M059J (cell line): ENCODE measurements at regions not wholly inside any gene's neighbourhood (a gene's known extent, or its start where the extent isn't known, plus 50 kb on each side); places are given as distances from the start of the nearest gene placed in this dataset.
"Not testable (repeated sequence)": the region's sequence is repeated elsewhere in the genome, so short reads cannot be mapped to it uniquely, and the experiment has no call there.

Experiments used
- DNase-seq: peaks from one replicate; pipeline ENCODE4 v3.0.0-alpha.2; 2012; ENCODE audit warnings: low read depth

DNA sequence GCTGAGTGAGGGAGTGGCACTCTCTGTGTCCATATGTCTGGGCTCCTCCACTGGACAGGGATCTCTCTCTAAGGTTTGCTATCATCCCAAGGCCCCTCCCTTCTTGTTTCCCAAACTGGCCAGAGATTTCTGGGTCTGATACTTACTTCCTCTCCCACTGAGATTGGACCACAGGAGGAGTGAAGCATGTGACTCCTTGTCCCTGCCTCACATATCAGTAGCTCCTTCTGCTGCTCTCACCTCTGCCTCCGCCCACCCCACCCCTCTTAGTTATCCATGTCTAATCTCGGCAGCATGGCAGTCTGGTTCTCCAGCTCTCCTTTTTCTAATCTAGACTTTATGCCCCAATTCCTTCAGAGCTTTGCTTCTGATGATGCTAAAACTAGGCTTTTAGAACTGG lies 223.1 kb downstream of the RPLP1 start:
- no peak for DNase-seq

DNA sequence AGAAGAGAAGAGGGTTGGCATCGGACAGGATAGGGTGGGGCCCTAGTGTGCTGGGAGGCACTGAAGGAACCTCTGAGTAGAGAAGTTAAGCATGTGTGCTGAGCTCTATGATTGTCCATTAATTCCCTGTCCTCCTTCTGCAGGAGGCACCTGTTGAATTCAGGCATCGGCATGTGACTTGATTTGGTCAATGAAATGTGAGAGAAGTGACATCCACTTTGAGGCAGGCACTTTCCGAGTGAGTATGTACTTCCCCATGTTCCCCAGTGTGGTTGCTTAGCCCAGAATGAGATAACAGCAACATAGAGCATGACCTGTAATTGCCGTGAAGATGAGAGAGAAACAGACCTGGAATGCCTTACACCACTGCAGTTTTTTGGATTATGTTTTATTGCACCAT lies 224.8 kb downstream of the RPLP1 start:
- DNase-seq: no peak

DNA sequence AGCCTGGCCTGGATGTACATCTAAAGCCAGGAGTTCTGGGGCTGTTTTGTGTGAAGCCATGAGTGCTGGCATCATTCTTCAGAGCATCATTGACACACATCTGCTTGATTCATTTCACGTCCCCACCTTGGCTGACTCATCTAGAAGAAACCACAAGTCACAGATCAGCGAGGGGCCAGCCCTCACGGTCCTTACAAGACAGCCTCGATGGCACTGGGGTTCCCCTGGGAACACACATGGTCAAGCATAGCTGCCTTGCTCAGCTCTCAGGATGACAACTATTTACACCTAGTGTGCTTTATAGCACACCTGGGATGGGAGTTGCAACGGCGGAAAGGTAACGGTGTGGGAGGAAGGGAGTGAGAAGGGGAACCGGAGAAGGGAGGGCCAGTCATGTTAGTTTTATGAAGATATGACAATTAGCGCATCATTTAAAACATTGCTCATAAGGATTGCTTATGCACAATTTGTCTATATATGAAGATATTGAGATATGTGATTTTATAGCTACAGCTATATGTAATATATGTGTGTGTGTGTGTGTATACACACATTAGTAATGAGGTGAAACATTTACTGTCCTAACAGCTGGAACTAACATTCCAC lies 227.1 kb downstream of the RPLP1 start:
- no peak for DNase-seq

DNA sequence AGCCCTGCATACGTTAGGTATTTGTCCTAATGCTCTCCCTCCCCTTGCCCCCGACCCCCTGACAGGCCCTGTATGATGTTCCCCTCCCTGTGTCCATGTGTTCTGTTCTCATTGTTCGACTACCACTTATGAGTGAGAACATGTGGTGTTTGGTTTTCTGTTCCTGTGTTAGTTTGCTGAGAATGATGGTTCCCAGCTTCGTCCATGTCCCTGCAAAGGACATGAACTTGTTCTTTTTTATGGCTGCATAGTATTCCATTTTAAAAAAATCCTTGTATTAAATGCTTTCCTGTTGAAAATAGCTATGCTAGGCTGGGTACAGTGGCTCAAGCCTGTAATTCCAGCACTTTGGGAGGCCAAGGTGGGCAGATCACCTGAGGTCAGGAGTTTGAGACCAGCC lies 232.2 kb downstream of the RPLP1 start:
- DNase-seq: not testable (repeated sequence)

DNA sequence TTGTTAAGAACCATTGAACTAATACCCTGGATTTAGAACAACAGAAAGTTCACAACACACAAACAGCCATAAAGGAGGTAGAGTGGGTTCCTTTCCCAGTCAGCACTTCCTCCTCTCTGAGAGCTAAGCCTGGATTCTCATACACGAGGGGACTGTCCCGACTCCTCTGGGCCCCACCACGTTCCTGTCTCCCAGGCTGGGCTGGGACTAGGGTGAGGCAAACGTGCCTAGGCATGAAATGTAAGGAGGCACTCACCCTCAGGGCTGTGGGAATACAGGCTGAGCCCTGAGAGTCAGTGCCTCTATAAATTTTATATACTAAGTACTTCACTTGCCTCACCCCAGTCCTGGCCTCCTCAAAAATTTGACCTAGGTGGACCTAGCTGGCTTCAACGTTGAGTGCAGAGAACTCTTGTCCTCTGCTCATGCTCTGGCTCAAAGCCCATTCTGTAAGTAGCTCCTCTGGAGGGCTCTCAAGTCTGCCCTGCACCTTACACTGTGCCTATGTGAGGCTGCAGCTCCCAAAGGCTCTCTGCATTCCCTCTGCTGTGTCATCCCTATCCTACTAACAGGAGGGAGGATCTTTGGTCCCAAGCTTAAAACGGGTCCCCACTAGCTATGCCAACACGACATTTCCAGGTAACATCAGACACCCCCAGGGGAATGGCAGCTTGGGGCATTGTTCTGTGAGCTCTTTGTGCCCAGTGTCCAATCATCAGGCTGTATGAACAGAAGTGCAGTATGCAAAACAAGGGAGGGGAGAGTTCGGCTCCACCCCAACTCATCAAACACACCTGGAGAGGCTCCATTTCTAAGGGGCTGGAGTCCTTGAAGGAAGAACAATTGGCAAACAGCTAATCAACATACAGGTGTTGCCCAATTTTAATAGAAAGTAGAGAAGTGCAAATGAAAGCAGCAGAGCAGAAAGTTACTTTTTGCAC lies 233.2 kb downstream of the RPLP1 start:
- no peak for DNase-seq

DNA sequence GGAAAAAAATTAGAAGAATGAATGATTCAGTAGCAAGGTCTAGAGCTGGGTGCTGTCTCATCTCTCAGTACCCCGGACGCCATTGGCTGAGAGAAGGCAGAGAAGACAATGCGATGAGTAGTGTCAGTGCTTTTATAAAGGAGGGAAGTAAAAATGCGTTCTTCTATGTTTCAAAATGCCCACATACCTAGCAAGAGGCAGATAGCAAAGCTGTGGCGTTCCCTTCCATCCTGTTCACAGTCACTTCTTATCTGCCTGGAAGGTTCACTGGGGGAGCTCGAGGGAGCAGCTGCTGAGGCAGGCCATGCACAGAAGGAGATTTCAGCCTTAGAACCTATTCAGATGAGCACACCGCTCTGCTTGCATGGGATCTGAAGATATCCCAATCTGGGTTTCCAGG lies 234.0 kb downstream of the RPLP1 start:
- DNase-seq: no peak

DNA sequence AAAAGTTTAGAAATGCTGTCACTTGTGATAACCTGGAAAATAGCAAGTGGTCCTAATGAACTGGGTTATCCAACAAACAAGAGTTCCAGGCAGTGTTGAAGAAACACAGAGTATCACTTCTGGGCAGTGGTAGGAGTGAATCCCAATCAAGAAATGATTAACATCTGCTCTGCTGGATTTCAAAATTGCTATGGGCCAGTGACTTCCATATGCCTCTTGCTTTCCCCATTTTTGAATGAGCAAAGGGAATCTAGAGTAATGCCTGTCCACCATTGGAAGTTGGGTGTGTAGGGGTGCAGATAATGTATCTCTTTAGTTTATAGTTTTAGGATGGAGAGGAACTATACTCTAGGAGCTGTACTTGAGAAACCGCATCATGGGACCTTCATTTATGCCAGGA lies 236.5 kb downstream of the RPLP1 start:
- no peak for DNase-seq

DNA sequence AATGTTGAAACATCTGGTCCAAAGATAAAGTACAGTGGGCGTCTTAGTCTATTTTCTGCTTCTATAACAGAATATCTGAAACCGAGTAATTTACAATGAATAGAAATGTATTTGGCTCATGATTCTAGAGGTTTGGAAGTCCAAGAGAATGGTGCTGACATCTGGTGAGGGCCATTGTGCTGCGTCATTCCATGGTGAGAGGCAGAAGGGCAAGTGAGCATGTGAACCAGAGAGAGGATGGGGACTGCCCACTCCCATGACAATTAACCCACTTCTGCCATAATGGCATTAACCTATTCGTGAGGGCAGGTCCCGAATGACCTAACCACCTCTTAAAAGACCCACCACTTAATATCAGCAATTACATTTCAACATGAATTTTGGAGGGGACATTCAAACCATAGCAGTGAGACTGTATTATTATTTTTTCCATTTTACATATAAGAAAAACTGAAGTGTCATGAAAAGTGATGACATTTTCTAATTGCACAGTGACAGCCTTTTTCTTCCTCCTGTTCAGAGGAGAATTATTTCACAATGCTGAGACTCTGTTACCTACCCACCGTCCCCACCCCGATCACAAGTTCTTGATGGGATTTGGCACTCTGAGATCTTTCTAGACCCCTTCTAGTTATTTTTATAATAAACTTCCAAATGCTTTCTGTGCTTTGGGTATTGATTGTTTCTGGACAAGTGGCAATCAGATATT lies 238.8 kb downstream of the RPLP1 start:
- DNase-seq: no peak

DNA sequence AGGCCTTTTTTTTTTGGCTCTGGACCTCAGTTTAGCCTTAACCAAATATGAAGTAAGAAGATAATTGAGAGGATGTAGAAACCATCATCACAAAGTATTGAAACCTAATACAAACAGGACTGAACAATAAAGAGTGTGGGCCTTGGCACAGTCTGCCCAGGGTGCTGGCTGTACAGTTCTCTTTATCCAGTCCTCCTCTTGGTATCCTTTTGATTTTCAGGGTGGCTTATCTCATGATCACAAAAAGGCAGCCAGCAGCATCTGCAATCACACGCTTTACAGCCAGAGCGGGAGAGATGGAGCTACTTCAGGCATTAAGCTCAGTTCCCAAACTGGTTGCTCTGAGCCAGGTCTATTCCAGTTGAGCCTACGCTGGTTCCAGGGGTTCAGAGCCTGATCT lies 239.7 kb downstream of the RPLP1 start:
- DNase-seq: no peak

DNA sequence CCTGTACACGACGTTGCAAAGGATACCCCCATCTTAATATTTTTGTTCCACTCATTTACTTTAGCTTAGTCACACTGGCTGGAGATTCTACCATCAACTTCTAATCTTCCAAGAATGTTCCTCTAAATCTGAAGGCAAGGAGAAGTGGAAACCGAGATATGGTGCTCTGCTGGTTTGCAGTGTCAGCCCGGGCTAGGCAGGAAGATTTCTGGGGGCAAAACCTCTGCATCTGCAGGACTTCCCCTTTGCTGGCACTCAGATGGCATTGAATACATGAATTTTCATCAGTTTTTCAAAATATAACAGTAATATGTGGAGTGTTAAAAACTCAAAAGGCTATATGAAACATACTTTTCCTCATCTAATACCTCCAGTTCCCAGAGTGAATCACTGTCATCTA lies 240.4 kb downstream of the RPLP1 start:
- DNase-seq: no peak

DNA sequence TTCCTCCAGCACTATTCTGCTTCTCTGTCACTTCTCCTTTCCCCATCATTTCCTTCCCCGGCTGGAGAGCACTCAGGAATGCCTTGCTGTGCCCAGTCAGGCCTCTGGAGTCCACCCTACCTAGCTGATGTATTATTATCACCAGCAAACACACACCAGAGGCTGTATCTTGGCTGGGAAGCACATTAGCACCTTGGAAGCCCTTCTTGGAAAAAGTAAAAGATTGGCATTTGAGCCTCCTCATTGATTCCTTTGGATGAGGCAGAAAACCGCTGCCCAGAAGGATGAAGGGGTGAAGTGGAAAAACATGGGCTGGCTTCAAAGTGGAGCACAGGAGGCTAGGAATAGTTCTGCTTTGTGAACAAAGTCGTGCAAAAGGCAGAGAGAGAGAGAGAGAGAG lies 244.3 kb downstream of the RPLP1 start:
- DNase-seq: no peak

DNA sequence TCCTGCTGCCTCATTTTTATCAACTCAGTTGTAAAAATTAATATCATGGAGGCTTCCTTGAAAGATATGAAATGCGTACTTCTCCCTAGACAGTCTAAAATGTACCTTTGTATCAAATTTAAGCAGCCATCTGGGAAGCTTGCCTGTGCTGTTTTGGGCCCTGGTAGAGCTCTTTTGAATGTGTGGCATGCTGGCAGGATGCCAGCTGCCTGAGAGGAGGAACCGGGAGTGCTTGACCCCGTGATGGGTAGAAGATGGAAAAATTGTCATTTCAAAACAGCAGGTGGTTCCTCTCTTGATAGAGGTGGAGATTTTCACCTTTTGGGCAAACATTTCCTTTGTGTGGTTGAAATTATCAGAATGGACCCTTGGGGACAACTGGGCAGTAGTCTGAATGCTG lies 245.3 kb downstream of the RPLP1 start:
- DNase-seq: no peak

DNA sequence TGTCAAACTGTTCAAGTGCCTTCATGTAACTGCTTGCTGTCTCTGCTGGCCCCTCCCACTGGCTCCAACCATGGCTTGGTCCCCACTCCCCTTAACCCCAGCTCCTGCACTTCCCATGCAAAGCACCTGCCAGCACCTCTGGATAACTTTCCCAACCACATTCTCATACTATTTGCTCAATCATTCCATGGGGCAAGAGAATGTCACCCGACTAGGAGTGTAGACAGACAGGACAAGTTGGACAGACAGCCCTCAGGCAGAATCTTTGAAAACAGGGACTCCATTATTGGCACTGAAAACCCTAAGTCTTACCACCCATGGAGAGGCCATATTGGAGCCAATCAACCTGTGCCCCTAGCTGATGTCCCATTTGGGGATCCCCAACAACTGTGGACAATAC lies 246.5 kb downstream of the RPLP1 start:
- DNase-seq: no peak

DNA sequence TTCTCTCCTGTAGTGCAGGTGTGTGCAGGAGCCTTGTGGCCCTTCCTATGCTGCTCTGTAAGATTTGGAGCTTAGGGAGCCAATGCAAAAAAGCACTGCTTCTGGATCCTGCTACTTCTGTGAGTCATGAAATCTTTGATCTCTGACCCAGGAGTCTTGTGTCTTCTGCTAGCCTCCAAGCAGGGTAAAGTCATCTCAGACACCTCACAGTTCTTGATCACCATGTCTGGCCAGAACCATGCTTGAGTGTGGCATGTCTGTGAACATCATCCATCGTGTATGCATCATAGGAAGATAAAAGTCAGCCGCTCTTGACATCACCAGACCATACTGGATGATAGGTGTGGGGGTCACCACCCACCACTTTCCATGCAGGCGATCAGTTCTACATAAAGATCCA lies 247.8 kb downstream of the RPLP1 start:
- no peak for DNase-seq

DNA sequence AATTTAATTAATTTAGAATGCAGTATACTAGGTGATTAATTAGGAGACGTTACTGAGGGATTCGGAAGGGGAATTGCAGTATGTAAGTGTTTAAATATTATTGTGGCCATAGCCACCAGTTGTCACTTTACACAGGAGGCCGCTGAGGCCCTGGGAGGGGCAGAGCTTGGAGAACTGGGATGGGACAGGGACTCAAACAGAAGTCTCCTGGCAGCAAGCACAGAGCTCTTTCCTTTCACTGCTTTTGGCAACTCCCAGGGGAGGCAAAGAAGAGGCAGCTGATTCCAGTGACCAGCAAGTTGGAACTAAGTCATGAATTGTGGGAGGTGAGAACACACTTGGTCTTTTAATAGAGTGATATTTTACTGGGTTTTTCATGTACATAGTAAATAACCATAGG lies 248.6 kb downstream of the RPLP1 start:
- no peak for DNase-seq

DNA sequence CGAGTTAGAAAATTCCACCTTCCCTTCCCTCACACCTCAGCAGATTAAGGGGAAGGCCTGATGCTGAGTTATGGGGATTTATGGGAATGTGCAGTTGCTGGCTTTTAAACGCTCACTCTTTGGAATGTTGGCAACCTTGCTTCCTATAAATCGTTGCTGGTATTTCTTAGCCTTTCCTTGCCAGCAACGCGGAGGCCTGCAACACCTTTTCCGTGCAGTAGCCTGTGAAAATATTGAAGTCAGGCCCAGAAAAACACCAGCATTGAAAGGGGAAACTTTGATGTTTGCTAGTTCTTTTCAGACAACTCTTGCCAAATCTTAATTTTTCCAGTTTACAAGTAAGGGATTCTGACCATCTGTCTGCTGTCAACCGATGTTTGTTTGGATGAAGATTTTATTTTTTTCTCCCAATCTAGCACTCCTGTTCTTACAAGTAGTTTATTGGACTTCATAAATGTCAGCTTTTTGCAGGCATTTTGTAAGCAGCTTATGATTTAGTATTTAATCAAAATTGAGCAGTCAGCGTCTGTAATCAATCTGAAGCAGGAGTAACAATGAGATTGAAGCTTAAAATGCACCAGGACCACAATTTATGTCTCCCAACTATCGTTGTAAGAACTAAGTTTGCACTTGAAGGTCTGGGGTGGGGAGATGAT lies 251.0 kb downstream of the RPLP1 start:
- peak; percentile 23 for DNase-seq

DNA sequence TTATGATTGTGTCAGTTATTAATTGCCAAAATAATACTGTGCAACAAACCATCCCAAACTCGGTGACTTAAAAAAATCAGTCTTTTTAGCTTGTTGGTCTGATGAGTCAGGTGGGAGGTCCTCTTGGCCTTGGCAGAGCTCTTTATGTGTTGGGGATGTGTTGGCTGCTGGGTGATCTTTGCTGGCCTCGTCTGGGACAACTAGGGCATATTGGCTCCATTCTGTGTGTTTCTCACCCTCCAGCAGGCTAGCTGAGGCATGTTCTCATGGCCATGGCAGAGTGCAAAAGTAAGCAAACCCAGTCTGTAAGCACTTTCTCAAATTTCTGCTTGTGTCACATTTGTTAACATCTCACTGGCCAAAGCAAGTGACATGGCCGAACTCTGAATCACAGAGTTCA lies 251.6 kb downstream of the RPLP1 start:
- DNase-seq: peak; percentile 26

DNA sequence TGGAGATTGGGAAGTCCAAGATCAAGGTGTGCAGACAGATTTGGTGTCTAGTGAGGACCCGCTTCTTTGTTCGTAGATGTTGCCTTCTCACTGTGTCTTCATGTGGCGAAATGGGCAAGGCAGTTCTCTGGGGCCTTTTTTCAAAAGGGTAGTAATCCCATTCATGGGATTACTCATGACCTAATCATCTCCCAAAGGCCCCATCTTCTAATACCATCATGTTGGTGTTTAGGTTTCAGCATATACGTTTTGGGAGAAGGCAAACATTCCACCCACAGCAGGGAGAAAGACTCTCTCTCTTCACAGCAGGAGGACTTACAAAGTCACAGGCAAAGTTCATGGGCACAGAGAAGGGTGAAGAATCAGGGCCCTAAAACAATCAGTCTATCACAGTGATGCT lies 252.1 kb downstream of the RPLP1 start:
- DNase-seq: no peak

DNA sequence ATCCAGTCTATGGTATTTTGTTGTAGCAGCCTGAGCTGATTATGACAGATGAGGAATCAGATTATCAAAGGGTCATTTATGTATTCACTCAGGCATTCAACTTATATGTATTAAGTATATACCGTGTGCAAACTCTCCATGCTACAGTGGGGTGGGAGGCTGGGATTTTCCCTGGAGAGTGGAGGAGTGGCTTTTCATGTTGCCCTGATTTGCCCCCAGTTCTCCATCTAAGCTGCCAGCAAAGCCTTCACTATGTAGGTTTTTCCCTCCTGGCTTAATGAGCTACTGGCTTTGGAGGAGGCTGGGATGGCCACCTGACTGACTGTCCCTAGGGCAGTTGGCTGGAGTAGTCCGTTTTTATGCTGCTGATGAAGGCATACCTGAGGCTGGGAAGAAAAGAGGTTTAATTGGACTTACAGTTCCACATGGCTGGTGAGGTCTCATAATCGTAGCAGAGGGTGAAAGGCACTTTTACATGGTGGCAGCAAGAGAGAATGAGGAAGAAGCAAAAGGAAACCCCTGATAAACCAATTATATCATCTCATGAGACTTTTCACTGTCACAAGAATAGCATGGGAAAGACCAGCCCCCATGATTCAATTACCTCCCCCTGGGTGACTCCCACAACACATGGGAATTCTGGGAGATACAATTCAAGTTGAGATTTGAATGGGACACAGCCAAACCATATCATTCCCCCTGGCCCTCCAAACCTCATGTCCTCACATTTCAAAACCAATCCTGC lies 253.9 kb downstream of the RPLP1 start:
- DNase-seq: no peak

DNA sequence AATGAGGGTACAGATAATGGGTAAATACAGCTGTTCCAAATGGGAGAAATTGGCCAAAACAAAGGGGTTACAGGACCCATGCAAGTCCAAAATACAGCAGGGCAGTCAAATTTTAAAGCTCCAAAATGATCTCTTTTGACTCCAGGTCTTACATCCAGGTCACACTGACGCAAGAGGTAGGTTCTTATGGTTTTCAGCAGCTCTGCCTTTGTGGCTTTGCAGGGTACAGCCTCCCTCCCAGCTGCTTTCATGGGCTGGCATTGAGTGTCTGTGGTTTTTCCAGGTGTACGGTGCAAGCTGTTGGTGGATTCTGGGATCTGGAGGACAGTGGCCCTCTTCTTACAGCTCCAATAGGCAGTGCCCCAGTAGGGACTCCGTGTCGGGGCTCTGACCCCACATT lies 254.6 kb downstream of the RPLP1 start:
- DNase-seq: not testable (repeated sequence)

DNA sequence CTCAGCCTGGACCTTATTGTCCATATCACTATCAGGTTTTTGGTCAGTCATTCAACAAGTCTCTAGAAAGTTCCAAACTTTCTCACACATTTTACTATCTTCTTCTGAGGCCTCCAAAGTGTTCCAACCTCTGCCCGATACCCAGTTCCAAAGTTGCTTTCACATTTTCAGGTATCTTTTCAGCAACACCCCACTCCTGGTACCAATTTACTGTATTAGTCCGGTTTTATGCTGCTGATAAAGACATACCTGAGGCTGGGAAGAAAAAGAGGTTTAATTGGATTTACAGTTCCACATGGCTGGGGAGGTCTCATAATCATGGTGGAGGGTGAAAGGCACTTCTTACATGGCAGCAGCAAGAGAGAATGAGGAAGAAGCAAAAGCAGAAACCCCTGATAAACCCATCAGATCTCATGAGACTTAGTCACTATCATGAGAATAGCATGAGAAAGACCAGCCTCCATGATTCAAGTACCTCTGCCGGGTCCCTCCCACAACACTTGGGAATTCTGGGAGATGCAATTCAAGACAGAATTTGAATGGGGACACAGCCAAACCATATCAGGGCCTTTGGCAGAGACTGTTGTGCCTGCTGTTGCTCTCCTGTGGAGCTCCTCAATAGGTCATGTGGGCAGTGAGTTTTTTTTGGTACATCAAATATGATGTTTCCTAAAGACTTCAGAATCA lies 256.0 kb downstream of the RPLP1 start:
- DNase-seq: not testable (repeated sequence)
